ENCODE measurements at regions not wholly inside any gene's neighbourhood (a gene's known extent, or its start where the extent isn't known, plus 50 kb on each side); places are given as distances from the start of the nearest gene placed in this dataset.
"Not testable (repeated sequence)": the region's sequence is repeated elsewhere in the genome, so short reads cannot be mapped to it uniquely, and the experiment has no call there.

GRCh38 chr15:89018207-89018606 lies 70.0 kb upstream of the ABHD2 start:
- Histone ChIP-seq H3K4me3 (ENCODE audit: low read length) (no peak overlapping the region), H3K4me1 (ENCODE audit: control insufficient read depth, insufficient read depth, low read length) (peaks cover 12% of the 10 kb centered on the region), H3K36me3 (ENCODE audit: control insufficient read depth, insufficient read depth, low read length) (no peaks in the 10 kb centered on the region), H3K9me3 (ENCODE audit: control insufficient read depth, insufficient read depth, low read length) (no peaks in the 10 kb centered on the region), H3K27ac (ENCODE audit: low read length) (no peak overlapping the region), H3K27me3 (ENCODE audit: control insufficient read depth, insufficient read depth, low read length) (no peaks in the 10 kb centered on the region)
- DNase-seq: no peak
- Mint-ChIP-seq H3K9me3 (no peaks in the 10 kb centered on the region), H3K4me1 (peaks cover 8 to 11% of the 10 kb centered on the region in 2 donors), H3K36me3 (no peaks in the 10 kb centered on the region), H3K27me3 (ENCODE audit: low read depth in 2 of 2) (peaks cover 23 to 47% of the 10 kb centered on the region in 2 donors), H3K4me3 (peak overlapping the region; percentile 80), H3K27ac (peak overlapping the region in 1 of 2 donors; percentile 61)
- no peak for ATAC-seq
- TF ChIP-seq CTCF (IDR thresholded peaks at IDR 0.05): no peak
- 91% methylated on average over 7 of the region's 7 CpGs for WGBS (ENCODE audit: insufficient coverage)
- intact Hi-C loops (cut with micrococcal nuclease): loop anchor here (5.0 kb wide), 1 partner anchor 396 kb away; the partner anchor contains the start of gene AEN

GRCh38 chr15:89019436-89019835 lies 68.8 kb upstream of the ABHD2 start:
- peaks cover 8 to 11% of the 10 kb centered on the region in 2 donors for H3K4me1 Mint-ChIP-seq
- H3K4me1 ChIP-seq (ENCODE audit: control insufficient read depth, insufficient read depth, low read length): peaks cover 12% of the 10 kb centered on the region
- no peaks in the 10 kb centered on the region for H3K36me3 ChIP-seq (ENCODE audit: control insufficient read depth, insufficient read depth, low read length)
- no peak overlapping the region for H3K27ac Mint-ChIP-seq
- no peak for TF ChIP-seq CTCF (IDR thresholded peaks at IDR 0.05)
- H3K9me3 Mint-ChIP-seq: no peaks in the 10 kb centered on the region
- ATAC-seq (no peak), DNase-seq (no peak)
- intact Hi-C loops (cut with micrococcal nuclease): loop anchor here (5.0 kb wide), 1 partner anchor 397 kb away; the partner anchor contains the start of gene AEN
- H3K27me3 ChIP-seq (ENCODE audit: control insufficient read depth, insufficient read depth, low read length): no peaks in the 10 kb centered on the region
- no peaks in the 10 kb centered on the region for H3K36me3 Mint-ChIP-seq
- H3K27me3 Mint-ChIP-seq (ENCODE audit: low read depth in 2 of 2): peaks cover 21 to 38% of the 10 kb centered on the region in 2 donors
- no peaks in the 10 kb centered on the region for H3K9me3 ChIP-seq (ENCODE audit: control insufficient read depth, insufficient read depth, low read length)
- H3K4me3 Mint-ChIP-seq: no peak overlapping the region
- H3K4me3 ChIP-seq (ENCODE audit: low read length): no peak overlapping the region
- no peak overlapping the region for H3K27ac ChIP-seq (ENCODE audit: low read length)
- 67% methylated on average over 2 of the region's 3 CpGs for WGBS (ENCODE audit: insufficient coverage)

GRCh38 chr15:89021224-89021623 lies 67.0 kb upstream of the ABHD2 start:
- no peak for DNase-seq
- 50% methylated on average over 2 of the region's 2 CpGs for whole genome bisulfite sequencing (ENCODE audit: insufficient coverage)
- ATAC-seq: no peak
- Histone ChIP-seq H3K4me3 (ENCODE audit: low read length) (no peak overlapping the region), H3K27ac (ENCODE audit: low read length) (no peak overlapping the region), H3K36me3 (ENCODE audit: control insufficient read depth, insufficient read depth, low read length) (no peaks in the 10 kb centered on the region), H3K9me3 (ENCODE audit: control insufficient read depth, insufficient read depth, low read length) (no peaks in the 10 kb centered on the region), H3K27me3 (ENCODE audit: control insufficient read depth, insufficient read depth, low read length) (no peaks in the 10 kb centered on the region), H3K4me1 (ENCODE audit: control insufficient read depth, insufficient read depth, low read length) (peaks cover 12% of the 10 kb centered on the region)
- H3K27me3 Mint-ChIP-seq (ENCODE audit: low read depth in 2 of 2): peaks cover 11 to 22% of the 10 kb centered on the region in 2 donors
- TF ChIP-seq CTCF (IDR thresholded peaks at IDR 0.05): no peak
- H3K4me1 Mint-ChIP-seq: peaks cover 8 to 11% of the 10 kb centered on the region in 2 donors
- no peaks in the 10 kb centered on the region for H3K36me3 Mint-ChIP-seq
- no peak overlapping the region for H3K4me3 Mint-ChIP-seq
- no peaks in the 10 kb centered on the region for H3K9me3 Mint-ChIP-seq
- H3K27ac Mint-ChIP-seq: no peak overlapping the region
- intact Hi-C loops (cut with micrococcal nuclease): no loop called here

- H3K4me1 ChIP-seq (ENCODE audit: control insufficient read depth, insufficient read depth, low read length): peaks cover 12% of the 10 kb centered on the region
- H3K4me1 Mint-ChIP-seq: peaks cover 8 to 11% of the 10 kb centered on the region in 2 donors
- H3K27me3 ChIP-seq (ENCODE audit: control insufficient read depth, insufficient read depth, low read length); H3K27ac Mint-ChIP-seq; ATAC-seq; H3K9me3 ChIP-seq (ENCODE audit: control insufficient read depth, insufficient read depth, low read length); H3K4me3 ChIP-seq (ENCODE audit: low read length); H3K36me3 ChIP-seq (ENCODE audit: control insufficient read depth, insufficient read depth, low read length); H3K36me3 Mint-ChIP-seq; intact Hi-C loops (cut with micrococcal nuclease); H3K4me3 Mint-ChIP-seq; DNase-seq; H3K27ac ChIP-seq (ENCODE audit: low read length); H3K9me3 Mint-ChIP-seq: not testable (repeated sequence)
- 88% methylated on average over 8 of the region's 8 CpGs for WGBS (ENCODE audit: insufficient coverage)
- H3K27me3 Mint-ChIP-seq (ENCODE audit: low read depth in 2 of 2): peaks cover 7 to 22% of the 10 kb centered on the region in 2 donors
These were observed 66.4 kb upstream of the ABHD2 start for GRCh38 chr15:89021886-89022285.

Data from natural killer cell (primary cell).